IMR-90 (cell line): ENCODE measurements at regions not wholly inside any gene's neighbourhood (a gene's known extent, or its start where the extent isn't known, plus 50 kb on each side); places are given as distances from the start of the nearest gene placed in this dataset.

ENCODE experiments used
- ATAC-seq: fragments of 200-7000 bp; cut with Tn5 transposase; 2 replicates; pipeline ENCODE4 v1.9.1; 2020; ENCODE audit warnings: low read depth, mild to moderate bottlenecking, moderate library complexity
- BruUV-seq: library from RNA; stranded (reverse); fragments of 400-500 nt; replicated peaks from 2 replicates; lab custom pipeline; 2021; lab: Mats Ljungman, UMichigan
- CTCF ChIA-PET: fragments of 300-600 bp; formaldehyde crosslinking; extraction: SDS; loops from one replicate; lab custom pipeline; 2021; ENCODE audit warnings: antibody characterized with exemption; lab: Yijun Ruan, JAX
- POLR2A ChIA-PET: fragments of 300-600 bp; sonication (Branson Sonifier 250); formaldehyde crosslinking; loops from one replicate; lab custom pipeline; 2022; ENCODE audit warnings: antibody characterized with exemption; ENCODE audit not compliant: unreplicated experiment; lab: Charles Lee
- DNase-seq: peaks from one replicate; pipeline ENCODE4 v3.0.0; 2013
- H2AFZ ChIP-seq: replicated peaks from 2 replicates; pipeline ENCODE3; 2013; ENCODE audit warnings: low read length, mild to moderate bottlenecking; ENCODE audit not compliant: poor library complexity
- H2AK5ac ChIP-seq: 2 replicates; pipeline ENCODE4 v1.6.1; 2013; ENCODE audit warnings: low read depth, low read length, inconsistent platforms
- H2AK9ac ChIP-seq: replicated peaks from 2 replicates; pipeline ENCODE3; 2013; ENCODE audit warnings: mild to moderate bottlenecking, low read depth, low read length, moderate library complexity; ENCODE audit not compliant: poor library complexity
- H2BK120ac ChIP-seq: 2 replicates; pipeline ENCODE4 v1.6.1; 2013; ENCODE audit warnings: low read depth, low read length, inconsistent platforms
- H2BK15ac ChIP-seq: 3 replicates; pipeline ENCODE4 v1.6.1; 2013; ENCODE audit warnings: low read depth, low read length, inconsistent platforms
- H2BK20ac ChIP-seq: 2 replicates; pipeline ENCODE4 v1.6.1; 2013; ENCODE audit warnings: low read depth, mild to moderate bottlenecking, inconsistent platforms, low read length, moderate library complexity
- H2BK5ac ChIP-seq: 2 replicates; pipeline ENCODE4 v1.6.1; 2013; ENCODE audit warnings: mild to moderate bottlenecking, low read depth, low read length, inconsistent platforms; ENCODE audit not compliant: poor library complexity, severe bottlenecking
- H3K14ac ChIP-seq: replicated peaks from 2 replicates; pipeline ENCODE4 v1.6.1; 2013; ENCODE audit warnings: low read depth, low read length, inconsistent platforms
- H3K18ac ChIP-seq: 2 replicates; pipeline ENCODE4 v1.6.1; 2013; ENCODE audit warnings: low read depth, low read length, control low read depth
- H3K23ac ChIP-seq: 2 replicates; pipeline ENCODE4 v1.6.1; 2013; ENCODE audit warnings: low read depth, low read length, inconsistent platforms
- H3K27ac ChIP-seq: 2 replicates; pipeline ENCODE4 v1.5.1; 2013; ENCODE audit warnings: mild to moderate bottlenecking, control low read depth, low read length; ENCODE audit not compliant: insufficient read depth
- H3K27me3 ChIP-seq: 2 replicates; pipeline ENCODE4 v1.6.1; 2013; ENCODE audit warnings: low read length; ENCODE audit not compliant: control insufficient read depth, insufficient read depth
- H3K36me3 ChIP-seq: 2 replicates; pipeline ENCODE4 v1.6.1; 2013; ENCODE audit warnings: low read length, mixed read lengths; ENCODE audit not compliant: control insufficient read depth, insufficient read depth
- H3K4ac ChIP-seq: 2 replicates; pipeline ENCODE4 v1.6.1; 2013; ENCODE audit warnings: low read depth, low read length, inconsistent platforms
- H3K4me1 ChIP-seq: 2 replicates; pipeline ENCODE4 v1.6.1; 2013; ENCODE audit warnings: low read length, mixed read lengths; ENCODE audit not compliant: control insufficient read depth, insufficient read depth
- H3K4me2 ChIP-seq: 2 replicates; pipeline ENCODE4 v1.6.1; 2013; ENCODE audit warnings: low read depth, mild to moderate bottlenecking, control low read depth, low read length, moderate library complexity
- H3K4me3 ChIP-seq: 2 replicates; pipeline ENCODE4 v1.5.1; 2013; ENCODE audit warnings: low read depth, mild to moderate bottlenecking, control low read depth, low read length, moderate library complexity; ENCODE audit not compliant: insufficient read depth
- H3K56ac ChIP-seq: 2 replicates; pipeline ENCODE4 v1.6.1; 2013; ENCODE audit warnings: low read length, inconsistent platforms; ENCODE audit not compliant: insufficient read depth; ENCODE audit errors: extremely low read depth
- H3K79me1 ChIP-seq, 2 experiments: 2 replicates each; pipeline ENCODE4 v1.6.1; 2013; ENCODE audit warnings: low read length in 2 of 2, inconsistent platforms in 1 of 2, low read depth in 1 of 2
- H3K9ac ChIP-seq: 2 replicates; pipeline ENCODE4 v1.6.1; 2013; ENCODE audit warnings: low read depth, low read length, control low read depth
- H3K9me1 ChIP-seq: 2 replicates; pipeline ENCODE4 v1.6.1; 2013; ENCODE audit warnings: low read length, inconsistent platforms; ENCODE audit not compliant: insufficient read depth
- H3K9me3 ChIP-seq: 2 replicates; pipeline ENCODE4 v1.6.1; 2013; ENCODE audit warnings: low read length; ENCODE audit not compliant: control insufficient read depth, insufficient read depth
- H4K20me1 ChIP-seq: 2 replicates; pipeline ENCODE4 v1.6.1; 2013; ENCODE audit warnings: low read length, inconsistent platforms; ENCODE audit not compliant: insufficient read depth
- H4K5ac ChIP-seq: 2 replicates; pipeline ENCODE4 v1.6.1; 2013; ENCODE audit warnings: mild to moderate bottlenecking, low read depth, low read length, control low read depth
- H4K8ac ChIP-seq, 2 experiments: 2 replicates each; pipeline ENCODE4 v1.6.1; 2013; ENCODE audit warnings: low read depth in 2 of 2, low read length in 2 of 2, control low read depth in 1 of 2, inconsistent platforms in 1 of 2
- H4K91ac ChIP-seq: 2 replicates; pipeline ENCODE4 v1.6.1; 2013; ENCODE audit warnings: low read depth, low read length, inconsistent platforms; ENCODE audit not compliant: insufficient read depth
- CEBPB ChIP-seq: IDR thresholded peaks from 2 replicates; pipeline ENCODE4 v1.6.1; 2012; ENCODE audit warnings: low read depth, low read length, improper control_type of control experiment
- CHD1 ChIP-seq: IDR thresholded peaks from 2 replicates; pipeline ENCODE4 v1.6.1; 2012; ENCODE audit warnings: low read depth, low read length, improper control_type of control experiment
- CTCF ChIP-seq: conservative IDR thresholded peaks from 2 replicates; pipeline ENCODE4 v1.5.1; 2012; ENCODE audit warnings: mild to moderate bottlenecking, low read depth, low read length, improper control_type of control experiment
- POLR2A ChIP-seq: IDR thresholded peaks from 2 replicates; pipeline ENCODE4 v1.6.1; 2012; ENCODE audit warnings: mild to moderate bottlenecking, low read depth, low read length
- WGBS, 2 experiments: methylation state at CpG; one replicate each; pipeline versions ENCODE4 v1.1.5 to v1.1.7; 2013; ENCODE audit warnings: missing lambda C conversion rate in 2 of 2; ENCODE audit not compliant: insufficient read length in 1 of 2; ENCODE audit errors: extremely low coverage in 2 of 2; 5-methylcytosine and 5-hydroxymethylcytosine counted together
- dilution Hi-C: fragments of 300-500 bp; cut with HindIII; formaldehyde crosslinking; loops from one replicate; pipeline ENCODE4 v1.14.3; 2018; ENCODE audit warnings: low sequenced_read_pairs; ENCODE audit not compliant: unreplicated experiment
- in situ Hi-C: fragments of 300-500 bp; cut with MboI; formaldehyde crosslinking; loops from 3 replicates; pipeline ENCODE4 v1.14.3; 2019; ENCODE audit warnings: low sequenced_read_pairs, inconsistent platforms, mixed read lengths
- intact Hi-C: fragments of 100-400 bp; cut with micrococcal nuclease; formaldehyde crosslinking; loops from 2 replicates; pipeline ENCODE4 v1.10.0; 2022

GRCh38 chr10:62464308-62464707 lies 90.1 kb downstream of the ZNF365 start:
- no peak overlapping the region for H3K27ac ChIP-seq
- no CpG with 5 or more reads among the region's 2 CpGs for WGBS, 2 experiments
- H4K5ac ChIP-seq: no peak overlapping the region
- no peak overlapping the region for H3K4ac ChIP-seq
- no peak overlapping the region for H3K14ac ChIP-seq
- no peak overlapping the region for H3K56ac ChIP-seq
- no peak overlapping the region for H2BK5ac ChIP-seq
- H3K23ac ChIP-seq: no peak overlapping the region
- dilution Hi-C loops (no loop called here), in situ Hi-C loops (no loop called here), intact Hi-C loops (no loop called here)
- no peak overlapping the region for H2BK120ac ChIP-seq
- TF ChIP-seq CHD1 (no peak), CEBPB (peak; percentile 16; the same call in 1 of the 2 replicates), POLR2A (no peak), CTCF (no peak)
- H4K20me1 ChIP-seq: no peaks in the 10 kb centered on the region
- H2AK9ac ChIP-seq: no peak overlapping the region
- no peaks in the 10 kb centered on the region for H3K79me1 ChIP-seq
- BruUV-seq: no TSS peak
- DNase-seq (peak; percentile 23), ATAC-seq (peak; percentile 54; the same call in 1 of the 2 replicates)
- H3K9me1 ChIP-seq: no peaks in the 10 kb centered on the region
- no peak overlapping the region for H4K91ac ChIP-seq
- H3K4me3 ChIP-seq: no peak overlapping the region
- H4K8ac ChIP-seq: no peak overlapping the region
- POLR2A ChIA-PET: no interaction called here
- H2AK5ac ChIP-seq: no peak overlapping the region
- no peak overlapping the region for H2AFZ ChIP-seq
- H3K36me3 ChIP-seq: no peaks in the 10 kb centered on the region
- no peak overlapping the region for H2BK20ac ChIP-seq
- H3K4me2 ChIP-seq: no peak overlapping the region
- CTCF ChIA-PET: no interaction called here
- H3K9me3 ChIP-seq: peaks cover 9% of the 10 kb centered on the region
- no peak overlapping the region for H3K18ac ChIP-seq
- H3K27me3 ChIP-seq: no peaks in the 10 kb centered on the region
- no peak overlapping the region for H2BK15ac ChIP-seq
- no peak overlapping the region for H3K9ac ChIP-seq
- peaks cover 2% of the 10 kb centered on the region; the same call in 1 of the 2 replicates for H3K4me1 ChIP-seq
